IMR-90 (cell line): ENCODE measurements at regions not wholly inside any gene's neighbourhood (a gene's known extent, or its start where the extent isn't known, plus 50 kb on each side); places are given as distances from the start of the nearest gene placed in this dataset.
A peak's percentile ranks its signal among the peaks of the same experiment; 100 is the strongest.

ENCODE experiments used
- ATAC-seq: fragments of 200-7000 bp; cut with Tn5 transposase; 2 replicates; pipeline ENCODE4 v1.9.1; 2020; ENCODE audit warnings: low read depth, mild to moderate bottlenecking, moderate library complexity
- BruUV-seq: library from RNA; stranded (reverse); fragments of 400-500 nt; replicated peaks from 2 replicates; lab custom pipeline; 2021; lab: Mats Ljungman, UMichigan
- CTCF ChIA-PET: fragments of 300-600 bp; formaldehyde crosslinking; extraction: SDS; loops from one replicate; lab custom pipeline; 2021; ENCODE audit warnings: antibody characterized with exemption; lab: Yijun Ruan, JAX
- POLR2A ChIA-PET: fragments of 300-600 bp; sonication (Branson Sonifier 250); formaldehyde crosslinking; loops from one replicate; lab custom pipeline; 2022; ENCODE audit warnings: antibody characterized with exemption; ENCODE audit not compliant: unreplicated experiment; lab: Charles Lee
- DNase-seq: peaks from one replicate; pipeline ENCODE4 v3.0.0; 2013
- H2AFZ ChIP-seq: replicated peaks from 2 replicates; pipeline ENCODE3; 2013; ENCODE audit warnings: low read length, mild to moderate bottlenecking; ENCODE audit not compliant: poor library complexity
- H2AK5ac ChIP-seq: 2 replicates; pipeline ENCODE4 v1.6.1; 2013; ENCODE audit warnings: low read depth, low read length, inconsistent platforms
- H2AK9ac ChIP-seq: replicated peaks from 2 replicates; pipeline ENCODE3; 2013; ENCODE audit warnings: mild to moderate bottlenecking, low read depth, low read length, moderate library complexity; ENCODE audit not compliant: poor library complexity
- H2BK120ac ChIP-seq: 2 replicates; pipeline ENCODE4 v1.6.1; 2013; ENCODE audit warnings: low read depth, low read length, inconsistent platforms
- H2BK15ac ChIP-seq: 3 replicates; pipeline ENCODE4 v1.6.1; 2013; ENCODE audit warnings: low read depth, low read length, inconsistent platforms
- H2BK20ac ChIP-seq: 2 replicates; pipeline ENCODE4 v1.6.1; 2013; ENCODE audit warnings: low read depth, mild to moderate bottlenecking, inconsistent platforms, low read length, moderate library complexity
- H2BK5ac ChIP-seq: 2 replicates; pipeline ENCODE4 v1.6.1; 2013; ENCODE audit warnings: mild to moderate bottlenecking, low read depth, low read length, inconsistent platforms; ENCODE audit not compliant: poor library complexity, severe bottlenecking
- H3K14ac ChIP-seq: replicated peaks from 2 replicates; pipeline ENCODE4 v1.6.1; 2013; ENCODE audit warnings: low read depth, low read length, inconsistent platforms
- H3K18ac ChIP-seq: 2 replicates; pipeline ENCODE4 v1.6.1; 2013; ENCODE audit warnings: low read depth, low read length, control low read depth
- H3K23ac ChIP-seq: 2 replicates; pipeline ENCODE4 v1.6.1; 2013; ENCODE audit warnings: low read depth, low read length, inconsistent platforms
- H3K27ac ChIP-seq: 2 replicates; pipeline ENCODE4 v1.5.1; 2013; ENCODE audit warnings: mild to moderate bottlenecking, control low read depth, low read length; ENCODE audit not compliant: insufficient read depth
- H3K27me3 ChIP-seq: 2 replicates; pipeline ENCODE4 v1.6.1; 2013; ENCODE audit warnings: low read length; ENCODE audit not compliant: control insufficient read depth, insufficient read depth
- H3K36me3 ChIP-seq: 2 replicates; pipeline ENCODE4 v1.6.1; 2013; ENCODE audit warnings: low read length, mixed read lengths; ENCODE audit not compliant: control insufficient read depth, insufficient read depth
- H3K4ac ChIP-seq: 2 replicates; pipeline ENCODE4 v1.6.1; 2013; ENCODE audit warnings: low read depth, low read length, inconsistent platforms
- H3K4me1 ChIP-seq: 2 replicates; pipeline ENCODE4 v1.6.1; 2013; ENCODE audit warnings: low read length, mixed read lengths; ENCODE audit not compliant: control insufficient read depth, insufficient read depth
- H3K4me2 ChIP-seq: 2 replicates; pipeline ENCODE4 v1.6.1; 2013; ENCODE audit warnings: low read depth, mild to moderate bottlenecking, control low read depth, low read length, moderate library complexity
- H3K4me3 ChIP-seq: 2 replicates; pipeline ENCODE4 v1.5.1; 2013; ENCODE audit warnings: low read depth, mild to moderate bottlenecking, control low read depth, low read length, moderate library complexity; ENCODE audit not compliant: insufficient read depth
- H3K56ac ChIP-seq: 2 replicates; pipeline ENCODE4 v1.6.1; 2013; ENCODE audit warnings: low read length, inconsistent platforms; ENCODE audit not compliant: insufficient read depth; ENCODE audit errors: extremely low read depth
- H3K79me1 ChIP-seq, 2 experiments: 2 replicates each; pipeline ENCODE4 v1.6.1; 2013; ENCODE audit warnings: low read length in 2 of 2, inconsistent platforms in 1 of 2, low read depth in 1 of 2
- H3K9ac ChIP-seq: 2 replicates; pipeline ENCODE4 v1.6.1; 2013; ENCODE audit warnings: low read depth, low read length, control low read depth
- H3K9me1 ChIP-seq: 2 replicates; pipeline ENCODE4 v1.6.1; 2013; ENCODE audit warnings: low read length, inconsistent platforms; ENCODE audit not compliant: insufficient read depth
- H3K9me3 ChIP-seq: 2 replicates; pipeline ENCODE4 v1.6.1; 2013; ENCODE audit warnings: low read length; ENCODE audit not compliant: control insufficient read depth, insufficient read depth
- H4K20me1 ChIP-seq: 2 replicates; pipeline ENCODE4 v1.6.1; 2013; ENCODE audit warnings: low read length, inconsistent platforms; ENCODE audit not compliant: insufficient read depth
- H4K5ac ChIP-seq: 2 replicates; pipeline ENCODE4 v1.6.1; 2013; ENCODE audit warnings: mild to moderate bottlenecking, low read depth, low read length, control low read depth
- H4K8ac ChIP-seq, 2 experiments: 2 replicates each; pipeline ENCODE4 v1.6.1; 2013; ENCODE audit warnings: low read depth in 2 of 2, low read length in 2 of 2, control low read depth in 1 of 2, inconsistent platforms in 1 of 2
- H4K91ac ChIP-seq: 2 replicates; pipeline ENCODE4 v1.6.1; 2013; ENCODE audit warnings: low read depth, low read length, inconsistent platforms; ENCODE audit not compliant: insufficient read depth
- BHLHE40 ChIP-seq: fragments of 150-350 bp; IDR thresholded peaks from 2 replicates; pipeline ENCODE4 v1.6.1; 2016; ENCODE audit warnings: mild to moderate bottlenecking, low read depth, low read length
- CEBPB ChIP-seq: IDR thresholded peaks from 2 replicates; pipeline ENCODE4 v1.6.1; 2012; ENCODE audit warnings: low read depth, low read length, improper control_type of control experiment
- FOS ChIP-seq: fragments of 150-350 bp; IDR thresholded peaks from 2 replicates; pipeline ENCODE4 v1.6.1; 2016; ENCODE audit warnings: low read depth, low read length
- MAFK ChIP-seq: IDR thresholded peaks from 2 replicates; pipeline ENCODE4 v1.6.1; 2012; ENCODE audit warnings: low read depth, low read length, improper control_type of control experiment
- NFE2L2 ChIP-seq: fragments of 150-350 bp; IDR thresholded peaks from 2 replicates; pipeline ENCODE4 v1.6.1; 2016; ENCODE audit warnings: low read depth, mild to moderate bottlenecking, low read length
- POLR2A ChIP-seq: IDR thresholded peaks from 2 replicates; pipeline ENCODE4 v1.6.1; 2012; ENCODE audit warnings: mild to moderate bottlenecking, low read depth, low read length
- RCOR1 ChIP-seq: IDR thresholded peaks from 2 replicates; pipeline ENCODE4 v1.6.1; 2012; ENCODE audit warnings: mild to moderate bottlenecking, low read length, improper control_type of control experiment; ENCODE audit not compliant: insufficient replicate concordance
- RFX5 ChIP-seq: IDR thresholded peaks from 2 replicates; pipeline ENCODE4 v1.8.0; 2012; ENCODE audit warnings: low read depth, mild to moderate bottlenecking, low read length, moderate library complexity
- WGBS, 2 experiments: methylation state at CpG; one replicate each; pipeline versions ENCODE4 v1.1.5 to v1.1.7; 2013; ENCODE audit warnings: missing lambda C conversion rate in 2 of 2; ENCODE audit not compliant: insufficient read length in 1 of 2; ENCODE audit errors: extremely low coverage in 2 of 2; 5-methylcytosine and 5-hydroxymethylcytosine counted together
- dilution Hi-C: fragments of 300-500 bp; cut with HindIII; formaldehyde crosslinking; loops from one replicate; pipeline ENCODE4 v1.14.3; 2018; ENCODE audit warnings: low sequenced_read_pairs; ENCODE audit not compliant: unreplicated experiment
- in situ Hi-C: fragments of 300-500 bp; cut with MboI; formaldehyde crosslinking; loops from 3 replicates; pipeline ENCODE4 v1.14.3; 2019; ENCODE audit warnings: low sequenced_read_pairs, inconsistent platforms, mixed read lengths
- intact Hi-C: fragments of 100-400 bp; cut with micrococcal nuclease; formaldehyde crosslinking; loops from 2 replicates; pipeline ENCODE4 v1.10.0; 2022
- TF ChIP-seq, protein P1 (sequence below): fragments of 150-350 bp; IDR thresholded peaks from 2 replicates; pipeline ENCODE4 v1.6.1; 2017; ENCODE audit warnings: mild to moderate bottlenecking, antibody characterized with exemption, low read length, low read depth
- TF ChIP-seq, protein P2 (sequence below): conservative IDR thresholded peaks from 2 replicates; pipeline ENCODE4 v1.5.1; 2012; ENCODE audit warnings: mild to moderate bottlenecking, low read depth, low read length, improper control_type of control experiment
- TF ChIP-seq, protein P3 (sequence below): fragments of 150-350 bp; IDR thresholded peaks from 2 replicates; pipeline ENCODE4 v1.6.1; 2016; ENCODE audit warnings: low read depth, mild to moderate bottlenecking, low read length, moderate library complexity, borderline replicate concordance

DNA sequence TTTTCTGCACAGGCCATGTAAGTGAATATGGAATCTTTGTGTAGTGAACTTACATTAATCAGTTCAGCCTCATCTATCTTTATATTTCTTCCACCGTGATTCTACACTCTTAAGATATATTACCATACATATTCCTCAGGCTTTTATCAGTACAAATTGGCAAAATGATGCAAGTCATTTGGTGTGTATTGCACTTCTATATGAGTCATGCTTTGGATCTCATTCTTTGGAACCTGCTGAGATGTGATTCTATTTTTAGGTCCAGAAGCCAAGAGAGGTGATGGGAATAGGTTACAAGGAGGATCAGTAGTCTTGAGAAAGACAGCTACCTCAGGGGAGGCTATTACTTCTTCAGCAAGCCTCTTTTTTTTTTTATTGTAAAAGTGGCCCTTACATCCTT lies 204.4 kb downstream of the ZNF330 start:
- no peaks in the 10 kb centered on the region for H3K79me1 ChIP-seq
- H4K91ac ChIP-seq, result no peak overlapping the region
- DNase-seq, result peak; percentile 93
- H2BK120ac ChIP-seq, result no peak overlapping the region
- peaks cover 2% of the 10 kb centered on the region; the same call in 1 of the 2 replicates for H3K9me3 ChIP-seq
- no CpG with 5 or more reads among the region's 1 CpG for WGBS, 2 experiments
- no peak overlapping the region for H3K4me3 ChIP-seq
- no peak overlapping the region for H3K9ac ChIP-seq
- H2AFZ ChIP-seq, result no peak overlapping the region
- no peak overlapping the region for H4K8ac ChIP-seq
- H3K27ac ChIP-seq, result no peak overlapping the region
- TF ChIP-seq, protein P1, sequence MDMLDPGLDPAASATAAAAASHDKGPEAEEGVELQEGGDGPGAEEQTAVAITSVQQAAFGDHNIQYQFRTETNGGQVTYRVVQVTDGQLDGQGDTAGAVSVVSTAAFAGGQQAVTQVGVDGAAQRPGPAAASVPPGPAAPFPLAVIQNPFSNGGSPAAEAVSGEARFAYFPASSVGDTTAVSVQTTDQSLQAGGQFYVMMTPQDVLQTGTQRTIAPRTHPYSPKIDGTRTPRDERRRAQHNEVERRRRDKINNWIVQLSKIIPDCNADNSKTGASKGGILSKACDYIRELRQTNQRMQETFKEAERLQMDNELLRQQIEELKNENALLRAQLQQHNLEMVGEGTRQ, result no peak
- TF ChIP-seq CEBPB, result peak; percentile 91
- TF ChIP-seq POLR2A, result no peak
- no peak for TF ChIP-seq MAFK
- no peak for TF ChIP-seq RCOR1
- TF ChIP-seq, protein P2, sequence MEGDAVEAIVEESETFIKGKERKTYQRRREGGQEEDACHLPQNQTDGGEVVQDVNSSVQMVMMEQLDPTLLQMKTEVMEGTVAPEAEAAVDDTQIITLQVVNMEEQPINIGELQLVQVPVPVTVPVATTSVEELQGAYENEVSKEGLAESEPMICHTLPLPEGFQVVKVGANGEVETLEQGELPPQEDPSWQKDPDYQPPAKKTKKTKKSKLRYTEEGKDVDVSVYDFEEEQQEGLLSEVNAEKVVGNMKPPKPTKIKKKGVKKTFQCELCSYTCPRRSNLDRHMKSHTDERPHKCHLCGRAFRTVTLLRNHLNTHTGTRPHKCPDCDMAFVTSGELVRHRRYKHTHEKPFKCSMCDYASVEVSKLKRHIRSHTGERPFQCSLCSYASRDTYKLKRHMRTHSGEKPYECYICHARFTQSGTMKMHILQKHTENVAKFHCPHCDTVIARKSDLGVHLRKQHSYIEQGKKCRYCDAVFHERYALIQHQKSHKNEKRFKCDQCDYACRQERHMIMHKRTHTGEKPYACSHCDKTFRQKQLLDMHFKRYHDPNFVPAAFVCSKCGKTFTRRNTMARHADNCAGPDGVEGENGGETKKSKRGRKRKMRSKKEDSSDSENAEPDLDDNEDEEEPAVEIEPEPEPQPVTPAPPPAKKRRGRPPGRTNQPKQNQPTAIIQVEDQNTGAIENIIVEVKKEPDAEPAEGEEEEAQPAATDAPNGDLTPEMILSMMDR, result no peak
- TF ChIP-seq RFX5, result no peak
- TF ChIP-seq NFE2L2, result no peak
- peak; percentile 84; the same call in 1 of the 2 replicates for TF ChIP-seq FOS
- TF ChIP-seq, protein P3, sequence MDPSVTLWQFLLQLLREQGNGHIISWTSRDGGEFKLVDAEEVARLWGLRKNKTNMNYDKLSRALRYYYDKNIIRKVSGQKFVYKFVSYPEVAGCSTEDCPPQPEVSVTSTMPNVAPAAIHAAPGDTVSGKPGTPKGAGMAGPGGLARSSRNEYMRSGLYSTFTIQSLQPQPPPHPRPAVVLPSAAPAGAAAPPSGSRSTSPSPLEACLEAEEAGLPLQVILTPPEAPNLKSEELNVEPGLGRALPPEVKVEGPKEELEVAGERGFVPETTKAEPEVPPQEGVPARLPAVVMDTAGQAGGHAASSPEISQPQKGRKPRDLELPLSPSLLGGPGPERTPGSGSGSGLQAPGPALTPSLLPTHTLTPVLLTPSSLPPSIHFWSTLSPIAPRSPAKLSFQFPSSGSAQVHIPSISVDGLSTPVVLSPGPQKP, result no peak
- TF ChIP-seq BHLHE40, result no peak
- H2BK20ac ChIP-seq, result no peak overlapping the region
- no peak overlapping the region for H2AK9ac ChIP-seq
- H4K5ac ChIP-seq, result no peak overlapping the region
- ChIA-PET POLR2A (no interaction called here), CTCF (interaction anchor here (0.6 to 0.7 kb wide), 2 partner anchors 49 to 267 kb away, joined by 3 read pairs; no protein-coding TSS in a partner anchor)
- no peak overlapping the region for H3K4ac ChIP-seq
- H2BK15ac ChIP-seq, result no peak overlapping the region
- no peaks in the 10 kb centered on the region for H4K20me1 ChIP-seq
- no peaks in the 10 kb centered on the region for H3K9me1 ChIP-seq
- peak overlapping the region; percentile 34; the same call in 1 of the 2 replicates for H3K18ac ChIP-seq
- 0 out of 2 replicates have a peak, but pooled peaks cover 2% of the 10 kb centered on the region for H3K4me1 ChIP-seq
- in situ Hi-C loops, result no loop called here
- H3K56ac ChIP-seq, result no peak overlapping the region
- H3K36me3 ChIP-seq, result no peaks in the 10 kb centered on the region
- no peak overlapping the region; the same call in 1 of the 2 replicates for H3K4me2 ChIP-seq
- H2AK5ac ChIP-seq, result no peak overlapping the region
- ATAC-seq, result peak; percentile 62
- BruUV-seq, result no TSS peak
- no peaks in the 10 kb centered on the region for H3K27me3 ChIP-seq
- no peak overlapping the region for H3K14ac ChIP-seq
- dilution Hi-C loops, result no loop called here
- no peak overlapping the region for H2BK5ac ChIP-seq
- no peak overlapping the region for H3K23ac ChIP-seq
- intact Hi-C loops, result no loop called here
